DND-41 (cell line): ENCODE measurements at regions not wholly inside any gene's neighbourhood (a gene's known extent, or its start where the extent isn't known, plus 50 kb on each side); places are given as distances from the start of the nearest gene placed in this dataset.

ENCODE experiments used
- ATAC-seq: fragments of 200-7000 bp; cut with Tn5 transposase; 3 replicates; pipeline ENCODE4 v1.9.1; 2021; ENCODE audit warnings: low read depth; ENCODE audit not compliant: insufficient read depth
- DNase-seq: peaks from one replicate; pipeline ENCODE4 v3.0.0-alpha.2; 2020
- H2AFZ ChIP-seq: 2 replicates; pipeline ENCODE4 v1.6.0; 2012; ENCODE audit warnings: low read depth, low read length
- H3K27ac ChIP-seq: 2 replicates; pipeline ENCODE4 v1.5.1; 2012; ENCODE audit warnings: low read length, inconsistent platforms
- H3K27me3 ChIP-seq: fragments of 200-600 bp; sonication (generic); 2 replicates; pipeline ENCODE4 v1.6.0; 2012; ENCODE audit warnings: low read length, mild to moderate bottlenecking, inconsistent platforms; ENCODE audit not compliant: insufficient read depth, poor library complexity
- H3K36me3 ChIP-seq: 2 replicates; pipeline ENCODE4 v1.5.1; 2012; ENCODE audit warnings: low read length, inconsistent platforms; ENCODE audit not compliant: insufficient read depth
- H3K4me1 ChIP-seq: 2 replicates; pipeline ENCODE4 v1.5.1; 2012; ENCODE audit warnings: mild to moderate bottlenecking, low read length; ENCODE audit not compliant: insufficient read depth
- H3K4me2 ChIP-seq: 2 replicates; pipeline ENCODE4 v1.6.0; 2012; ENCODE audit warnings: mild to moderate bottlenecking, moderate library complexity, low read length, inconsistent platforms; ENCODE audit not compliant: insufficient read depth
- H3K4me3 ChIP-seq, 2 experiments: fragments of 200-600 bp in 1 of 2; shearing (Covaris generic) in 1 of 2; 2 replicates each; pipeline ENCODE4 v1.5.1; 2012 to 2016; ENCODE audit warnings: inconsistent platforms in 2 of 2, low read length in 2 of 2, mild to moderate bottlenecking in 2 of 2, low read depth in 1 of 2, moderate library complexity in 1 of 2
- H3K79me2 ChIP-seq: 2 replicates; pipeline ENCODE4 v1.6.0; 2012; ENCODE audit warnings: low read length, inconsistent platforms; ENCODE audit not compliant: insufficient read depth
- H3K9ac ChIP-seq: 2 replicates; pipeline ENCODE4 v1.6.0; 2012; ENCODE audit warnings: low read depth, mild to moderate bottlenecking, inconsistent platforms, low read length, moderate library complexity
- H3K9me3 ChIP-seq: 2 replicates; pipeline ENCODE4 v1.5.1; 2012; ENCODE audit warnings: low read length, moderate library complexity, mild to moderate bottlenecking, inconsistent platforms; ENCODE audit not compliant: insufficient read depth, severe bottlenecking
- H4K20me1 ChIP-seq: 2 replicates; pipeline ENCODE4 v1.6.0; 2012; ENCODE audit warnings: low read length; ENCODE audit not compliant: insufficient read depth
- CTCF ChIP-seq: IDR thresholded peaks from 2 replicates; pipeline ENCODE4 v1.5.1; 2012; ENCODE audit warnings: borderline replicate concordance, low read length, moderate library complexity, mild to moderate bottlenecking; ENCODE audit not compliant: poor library complexity, severe bottlenecking; ENCODE audit errors: extremely low read depth
- EZH2 ChIP-seq: IDR thresholded peaks from 3 replicates; pipeline ENCODE4 v1.6.1; 2012; ENCODE audit warnings: borderline replicate concordance, low read depth, mild to moderate bottlenecking, moderate library complexity, low read length, inconsistent platforms; ENCODE audit not compliant: severe bottlenecking

- Histone ChIP-seq H3K79me2 (no peaks in the 10 kb centered on the region), H3K27ac (no peak overlapping the region), H3K9ac (no peak overlapping the region), H3K36me3 (no peaks in the 10 kb centered on the region), H3K9me3 (no peaks in the 10 kb centered on the region), H3K4me2 (no peak overlapping the region), H3K4me3 (no peak overlapping the region), H3K27me3 (no peaks in the 10 kb centered on the region), H2AFZ (no peak overlapping the region), H3K4me1 (peaks cover 22% of the 10 kb centered on the region), H4K20me1 (no peaks in the 10 kb centered on the region; the same call in 1 of the 2 replicates)
- TF ChIP-seq CTCF (peak; percentile 4), EZH2 (no peak)
- DNase-seq (no peak), ATAC-seq (no peak)
Observed at GRCh38 chr1:94698759-94699502, 121.2 kb upstream of the SLC44A3 start.

GRCh38 chr1:94698356-94698755, 121.8 kb upstream of the SLC44A3 start:
- no peak overlapping the region for H3K27ac ChIP-seq
- H3K4me3 ChIP-seq, result no peak overlapping the region
- peaks cover 24% of the 10 kb centered on the region for H3K4me1 ChIP-seq
- no peaks in the 10 kb centered on the region; the same call in 1 of the 2 replicates for H4K20me1 ChIP-seq
- no peaks in the 10 kb centered on the region for H3K27me3 ChIP-seq
- ATAC-seq (no peak), DNase-seq (no peak)
- no peaks in the 10 kb centered on the region for H3K79me2 ChIP-seq
- TF ChIP-seq CTCF (no peak), EZH2 (no peak)
- no peaks in the 10 kb centered on the region for H3K9me3 ChIP-seq
- no peak overlapping the region for H2AFZ ChIP-seq
- H3K4me2 ChIP-seq, result no peak overlapping the region
- H3K9ac ChIP-seq, result no peak overlapping the region
- H3K36me3 ChIP-seq, result no peaks in the 10 kb centered on the region

- peaks cover 24% of the 10 kb centered on the region for H3K4me1 ChIP-seq
- H3K27me3 ChIP-seq, result no peaks in the 10 kb centered on the region
- no peak overlapping the region for H3K4me3 ChIP-seq
- H3K9me3 ChIP-seq, result no peaks in the 10 kb centered on the region
- no peak for ATAC-seq
- no peak overlapping the region for H3K4me2 ChIP-seq
- H4K20me1 ChIP-seq, result no peaks in the 10 kb centered on the region; the same call in 1 of the 2 replicates
- H3K27ac ChIP-seq, result no peak overlapping the region
- TF ChIP-seq CTCF, result no peak
- no peak for TF ChIP-seq EZH2
- no peak overlapping the region for H2AFZ ChIP-seq
- H3K9ac ChIP-seq, result no peak overlapping the region
- no peak for DNase-seq
- H3K79me2 ChIP-seq, result no peaks in the 10 kb centered on the region
- no peaks in the 10 kb centered on the region for H3K36me3 ChIP-seq
Observed at GRCh38 chr1:94697839-94698238, 122.3 kb upstream of the SLC44A3 start.
